NCI-H1436 (cell line): ENCODE measurements at regions not wholly inside any gene's neighbourhood (a gene's known extent, or its start where the extent isn't known, plus 50 kb on each side); places are given as distances from the start of the nearest gene placed in this dataset.
"Not testable (repeated sequence)": the region's sequence is repeated elsewhere in the genome, so short reads cannot be mapped to it uniquely, and the experiment has no call there.

Experiments
- DNase-seq: peaks from one replicate; lab custom pipeline; 2025; lab: John Stamatoyannopoulos, UW

- DNase-seq, result no peak
Measured at GRCh38 chr4:134145369-134145768, 56.2 kb downstream of the PABPC4L start.

GRCh38 chr4:134144337-134144736 lies 57.3 kb downstream of the PABPC4L start:
- DNase-seq, result no peak

- no peak for DNase-seq
Measured at GRCh38 chr4:134141728-134142127, 59.9 kb downstream of the PABPC4L start.

GRCh38 chr4:134139188-134139587 lies 62.4 kb downstream of the PABPC4L start:
- DNase-seq, result no peak

GRCh38 chr4:134132086-134132783 lies 69.4 kb downstream of the PABPC4L start:
- DNase-seq, result no peak

GRCh38 chr4:134126955-134127354 lies 74.6 kb downstream of the PABPC4L start:
- no peak for DNase-seq

GRCh38 chr4:134126000-134126560 lies 75.5 kb downstream of the PABPC4L start:
- no peak for DNase-seq

GRCh38 chr4:134122903-134123302 lies 78.7 kb downstream of the PABPC4L start:
- no peak for DNase-seq

- DNase-seq, result no peak
Measured at GRCh38 chr4:134117392-134118183, 84.0 kb downstream of the PABPC4L start.

GRCh38 chr4:134089885-134090284 lies 111.7 kb downstream of the PABPC4L start:
- DNase-seq, result no peak

GRCh38 chr4:134085496-134085895 lies 116.1 kb downstream of the PABPC4L start:
- DNase-seq, result no peak

- DNase-seq, result not testable (repeated sequence)
Measured at GRCh38 chr4:134079085-134079484, 122.5 kb downstream of the PABPC4L start.

GRCh38 chr4:134078230-134078914 lies 123.2 kb downstream of the PABPC4L start:
- DNase-seq, result no peak

GRCh38 chr4:134073711-134074110 lies 127.9 kb downstream of the PABPC4L start:
- no peak for DNase-seq

GRCh38 chr4:134072137-134072536 lies 129.5 kb downstream of the PABPC4L start:
- DNase-seq, result no peak

GRCh38 chr4:134070174-134070573 lies 131.4 kb downstream of the PABPC4L start:
- no peak for DNase-seq

GRCh38 chr4:134057356-134057755 lies 144.2 kb downstream of the PABPC4L start:
- DNase-seq, result no peak

- DNase-seq, result not testable (repeated sequence)
Measured at GRCh38 chr4:134046221-134046620, 155.4 kb downstream of the PABPC4L start.

- DNase-seq, result no peak
Measured at GRCh38 chr4:134045411-134045810, 156.2 kb downstream of the PABPC4L start.

- no peak for DNase-seq
Measured at GRCh38 chr4:134043266-134043665, 158.3 kb downstream of the PABPC4L start.

GRCh38 chr4:134028421-134028820 lies 173.2 kb downstream of the PABPC4L start:
- DNase-seq, result no peak

GRCh38 chr4:134027931-134028330 lies 173.7 kb downstream of the PABPC4L start:
- no peak for DNase-seq

GRCh38 chr4:134024251-134024650 lies 177.3 kb downstream of the PABPC4L start:
- no peak for DNase-seq
